DND-41 (cell line): ENCODE measurements at regions not wholly inside any gene's neighbourhood (a gene's known extent, or its start where the extent isn't known, plus 50 kb on each side); places are given as distances from the start of the nearest gene placed in this dataset.
"Not testable (repeated sequence)": the region's sequence is repeated elsewhere in the genome, so short reads cannot be mapped to it uniquely, and the experiment has no call there.

Experiments
- CTCF ChIP-seq: IDR thresholded peaks from 2 replicates; pipeline ENCODE4 v1.5.1; 2012; ENCODE audit warnings: borderline replicate concordance, low read length, moderate library complexity, mild to moderate bottlenecking; ENCODE audit not compliant: poor library complexity, severe bottlenecking; ENCODE audit errors: extremely low read depth
- EZH2 ChIP-seq: IDR thresholded peaks from 3 replicates; pipeline ENCODE4 v1.6.1; 2012; ENCODE audit warnings: borderline replicate concordance, low read depth, mild to moderate bottlenecking, moderate library complexity, low read length, inconsistent platforms; ENCODE audit not compliant: severe bottlenecking

- TF ChIP-seq CTCF, EZH2: not testable (repeated sequence)
Observed at GRCh38 chr20:53854609-53854926, 215.8 kb downstream of the BCAS1 start.
